GM23248 (cell line): ENCODE measurements at regions not wholly inside any gene's neighbourhood (a gene's known extent, or its start where the extent isn't known, plus 50 kb on each side); places are given as distances from the start of the nearest gene placed in this dataset.

Source experiments
- DNase-seq: peaks from one replicate; pipeline ENCODE4 v3.0.0-alpha.2; 2015
- H2AFZ ChIP-seq: fragments of 200-600 bp; sonication (generic); 2 replicates; pipeline ENCODE4 v1.6.1; 2016; ENCODE audit warnings: antibody characterized with exemption
- H3F3A ChIP-seq: fragments of 200-600 bp; sonication (generic); 2 replicates; pipeline ENCODE4 v1.6.1; 2016; ENCODE audit warnings: mild to moderate bottlenecking, antibody characterized with exemption, mixed run types; ENCODE audit not compliant: insufficient read depth
- H3K27ac ChIP-seq: fragments of 200-600 bp; sonication (generic); 2 replicates; pipeline ENCODE4 v1.5.1; 2016; ENCODE audit warnings: mild to moderate bottlenecking
- H3K27me3 ChIP-seq: fragments of 200-600 bp; sonication (generic); replicated peaks from 2 replicates; pipeline ENCODE4 v1.6.1; 2016; ENCODE audit warnings: mild to moderate bottlenecking; ENCODE audit not compliant: insufficient read depth
- H3K36me3 ChIP-seq: fragments of 200-600 bp; sonication (generic); 2 replicates; pipeline ENCODE4 v1.6.1; 2016; ENCODE audit warnings: low read depth, mild to moderate bottlenecking
- H3K4me1 ChIP-seq: fragments of 200-600 bp; sonication (generic); 2 replicates; pipeline ENCODE4 v1.6.1; 2016; ENCODE audit warnings: mild to moderate bottlenecking; ENCODE audit not compliant: insufficient read depth
- H3K4me2 ChIP-seq: fragments of 200-600 bp; sonication (generic); one replicate; pipeline ENCODE4 v1.6.1; 2016; ENCODE audit warnings: mild to moderate bottlenecking; ENCODE audit not compliant: unreplicated experiment
- H3K4me3 ChIP-seq: fragments of 200-600 bp; sonication (generic); 2 replicates; pipeline ENCODE4 v1.5.1; 2016; ENCODE audit warnings: mild to moderate bottlenecking
- H3K79me2 ChIP-seq: fragments of 200-600 bp; sonication (generic); 2 replicates; pipeline ENCODE4 v1.6.1; 2016; ENCODE audit warnings: mild to moderate bottlenecking; ENCODE audit not compliant: insufficient read depth
- H3K9ac ChIP-seq: fragments of 200-600 bp; sonication (generic); 2 replicates; pipeline ENCODE4 v1.6.1; 2016; ENCODE audit warnings: mild to moderate bottlenecking
- H3K9me2 ChIP-seq: fragments of 200-600 bp; sonication (generic); 2 replicates; pipeline ENCODE4 v1.6.1; 2016; ENCODE audit warnings: mixed run types, mild to moderate bottlenecking, moderate library complexity; ENCODE audit not compliant: insufficient read depth
- H3K9me3 ChIP-seq: fragments of 200-600 bp; sonication (generic); one replicate; pipeline ENCODE4 v1.6.1; 2017; ENCODE audit warnings: low read depth
- H4K20me1 ChIP-seq: fragments of 200-600 bp; sonication (generic); 2 replicates; pipeline ENCODE4 v1.6.0; 2016; ENCODE audit not compliant: insufficient read depth
- EZH2 ChIP-seq: fragments of 200-600 bp; sonication (generic); IDR thresholded peaks from 2 replicates; pipeline ENCODE4 v1.6.1; 2018; ENCODE audit warnings: antibody characterized with exemption, mild to moderate bottlenecking; ENCODE audit not compliant: insufficient read depth, poor library complexity, severe bottlenecking
- EZH2phosphoT487 ChIP-seq: fragments of 200-600 bp; sonication (generic); IDR thresholded peaks from 2 replicates; pipeline ENCODE4 v1.6.1; 2018; ENCODE audit warnings: antibody characterized with exemption, moderate library complexity, mild to moderate bottlenecking, low read depth; ENCODE audit not compliant: insufficient read depth
- WGBS, 2 experiments: methylation state at CpG; one replicate each; pipeline ENCODE4 v1.1.6; 2015 to 2017; ENCODE audit warnings: low lambda C conversion rate in 2 of 2, low coverage in 1 of 2; ENCODE audit errors: missing lambda C conversion rate in 2 of 2; 5-methylcytosine and 5-hydroxymethylcytosine counted together
- in situ Hi-C: fragments of 300-500 bp; cut with MboI; formaldehyde crosslinking; loops from 2 replicates; pipeline ENCODE4 v1.15.0; 2020

DNA sequence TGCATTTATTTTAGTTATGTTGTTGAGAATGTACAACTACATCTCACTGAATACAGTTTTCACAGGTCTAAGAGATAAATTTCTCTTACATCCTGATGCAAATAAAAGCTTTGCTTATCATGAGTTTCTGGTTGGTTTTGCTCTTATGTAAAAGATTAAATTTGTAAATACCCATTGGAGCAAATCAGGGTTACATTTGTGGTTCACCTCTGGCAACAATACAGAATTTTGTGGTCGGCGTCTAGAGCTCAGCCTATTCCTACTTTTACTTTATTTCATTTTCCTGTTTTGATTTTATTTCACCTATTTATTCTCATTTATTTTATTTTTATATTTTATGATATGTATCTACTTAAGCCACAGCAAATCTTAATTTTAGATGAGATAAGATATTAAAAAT, 271.9 kb upstream of the MARCKS start:
- no peak overlapping the region for H3K9ac ChIP-seq
- in situ Hi-C loops: no loop called here
- no peaks in the 10 kb centered on the region for H3K27me3 ChIP-seq
- H3F3A ChIP-seq: peaks cover 17% of the 10 kb centered on the region
- no peaks in the 10 kb centered on the region for H3K9me3 ChIP-seq
- WGBS, 2 experiments: 97 to 99% methylated on average over 2 of the region's 2 CpGs
- H3K9me2 ChIP-seq: no peaks in the 10 kb centered on the region
- H2AFZ ChIP-seq: no peak overlapping the region
- H4K20me1 ChIP-seq: no peaks in the 10 kb centered on the region
- TF ChIP-seq EZH2phosphoT487 (no peak), EZH2 (no peak)
- peaks cover 30% of the 10 kb centered on the region for H3K4me1 ChIP-seq
- H3K4me3 ChIP-seq: no peak overlapping the region
- H3K27ac ChIP-seq: no peak overlapping the region
- H3K36me3 ChIP-seq: no peaks in the 10 kb centered on the region
- no peak for DNase-seq
- H3K79me2 ChIP-seq: no peaks in the 10 kb centered on the region
- no peak overlapping the region for H3K4me2 ChIP-seq

GRCh38 chr6:113586413-113587077, 270.6 kb upstream of the MARCKS start:
- WGBS, 2 experiments: 23 to 24% methylated on average over 2 of the region's 2 CpGs
- in situ Hi-C loops: no loop called here
- no peaks in the 10 kb centered on the region for H3K9me2 ChIP-seq
- TF ChIP-seq EZH2: no peak
- no peak for TF ChIP-seq EZH2phosphoT487
- DNase-seq: peak; percentile 82
- H3K9me3 ChIP-seq: no peaks in the 10 kb centered on the region
- H3F3A ChIP-seq: peaks cover 17% of the 10 kb centered on the region
- H2AFZ ChIP-seq: no peak overlapping the region
- no peaks in the 10 kb centered on the region for H3K27me3 ChIP-seq
- peaks cover 30% of the 10 kb centered on the region for H3K4me1 ChIP-seq
- H3K36me3 ChIP-seq: no peaks in the 10 kb centered on the region
- H4K20me1 ChIP-seq: no peaks in the 10 kb centered on the region
- H3K4me3 ChIP-seq: 0 out of 2 replicates have a peak overlapping the region, but pooled peaks have one; percentile 7
- H3K9ac ChIP-seq: no peak overlapping the region
- no peaks in the 10 kb centered on the region for H3K79me2 ChIP-seq
- H3K27ac ChIP-seq: peak overlapping the region; percentile 3; the same call in 1 of the 2 replicates
- H3K4me2 ChIP-seq: peak overlapping the region; percentile 43

GRCh38 chr6:113587078-113587699, 270.0 kb upstream of the MARCKS start:
- TF ChIP-seq EZH2 (no peak), EZH2phosphoT487 (no peak)
- in situ Hi-C loops: no loop called here
- H3K4me3 ChIP-seq: no peak overlapping the region
- no peak overlapping the region for H3K9ac ChIP-seq
- no peak overlapping the region for H2AFZ ChIP-seq
- no peaks in the 10 kb centered on the region for H4K20me1 ChIP-seq
- H3K9me2 ChIP-seq: no peaks in the 10 kb centered on the region
- 85 to 89% methylated on average over 6 of the region's 6 CpGs for WGBS, 2 experiments
- no peaks in the 10 kb centered on the region for H3K9me3 ChIP-seq
- H3K4me1 ChIP-seq: peaks cover 30% of the 10 kb centered on the region
- H3K27me3 ChIP-seq: no peaks in the 10 kb centered on the region
- DNase-seq: no peak
- peaks cover 17% of the 10 kb centered on the region for H3F3A ChIP-seq
- no peaks in the 10 kb centered on the region for H3K36me3 ChIP-seq
- 0 out of 2 replicates have a peak overlapping the region, but pooled peaks have one; percentile 3 for H3K27ac ChIP-seq
- H3K4me2 ChIP-seq: peak overlapping the region; percentile 43
- no peaks in the 10 kb centered on the region for H3K79me2 ChIP-seq

GRCh38 chr6:113588646-113589045, 268.5 kb upstream of the MARCKS start:
- H3K4me2 ChIP-seq: peak overlapping the region; percentile 7
- H3K4me3 ChIP-seq: no peak overlapping the region
- in situ Hi-C loops: no loop called here
- H4K20me1 ChIP-seq: no peaks in the 10 kb centered on the region
- no peaks in the 10 kb centered on the region for H3K79me2 ChIP-seq
- no peaks in the 10 kb centered on the region for H3K36me3 ChIP-seq
- H2AFZ ChIP-seq: no peak overlapping the region
- H3K27ac ChIP-seq: no peak overlapping the region
- TF ChIP-seq EZH2 (no peak), EZH2phosphoT487 (no peak)
- H3K9me2 ChIP-seq: no peaks in the 10 kb centered on the region
- H3K9ac ChIP-seq: no peak overlapping the region
- peak; percentile 65 for DNase-seq
- H3K4me1 ChIP-seq: peaks cover 30% of the 10 kb centered on the region
- H3K27me3 ChIP-seq: no peaks in the 10 kb centered on the region
- H3F3A ChIP-seq: peaks cover 17% of the 10 kb centered on the region
- 0 to 3% methylated on average over 1 of the region's 1 CpG for WGBS, 2 experiments
- H3K9me3 ChIP-seq: no peaks in the 10 kb centered on the region
